GM13976 (cell line): ENCODE measurements at regions not wholly inside any gene's neighbourhood (a gene's known extent, or its start where the extent isn't known, plus 50 kb on each side); places are given as distances from the start of the nearest gene placed in this dataset.

ENCODE experiments used
- DNase-seq: peaks from one replicate; pipeline ENCODE4 v3.0.0; 2012; ENCODE audit warnings: low spot score
- CTCF ChIP-seq: IDR thresholded peaks from 2 replicates; pipeline ENCODE4 v1.5.1; 2012; ENCODE audit warnings: borderline replicate concordance, mild to moderate bottlenecking; ENCODE audit not compliant: insufficient read depth; ENCODE audit errors: extremely low read depth, missing control alignments, control extremely low read depth
- in situ Hi-C: fragments of 300-500 bp; cut with MboI; formaldehyde crosslinking; loops from one replicate; pipeline ENCODE4 v1.12.0; 2022; ENCODE audit warnings: low sequenced_read_pairs, mixed read lengths, inconsistent platforms; ENCODE audit not compliant: unreplicated experiment

DNA sequence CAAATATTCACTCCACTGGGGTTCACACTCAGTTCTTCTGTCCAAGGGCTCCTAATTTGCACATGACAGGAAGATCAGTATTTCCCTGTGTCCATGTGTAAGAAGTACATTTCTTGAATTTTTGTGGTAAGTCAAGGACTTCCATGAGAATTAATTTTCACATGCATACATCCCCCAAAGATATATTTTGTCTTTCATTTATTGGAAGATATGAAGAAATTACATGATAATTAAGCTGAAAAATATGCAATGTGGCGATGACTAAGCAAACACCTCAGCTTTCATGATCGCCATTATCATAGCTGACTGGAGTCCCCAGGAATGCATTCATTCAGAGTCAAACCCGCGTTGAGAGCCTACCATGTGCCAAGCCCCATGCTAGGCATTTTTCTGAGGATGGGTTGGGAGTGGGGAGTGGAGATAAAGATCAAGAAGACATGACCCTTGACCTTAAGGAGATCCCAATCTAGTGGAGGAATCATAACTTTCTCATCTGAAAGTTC, 104.6 kb upstream of the F3 start:
- TF ChIP-seq CTCF: no peak

DNA sequence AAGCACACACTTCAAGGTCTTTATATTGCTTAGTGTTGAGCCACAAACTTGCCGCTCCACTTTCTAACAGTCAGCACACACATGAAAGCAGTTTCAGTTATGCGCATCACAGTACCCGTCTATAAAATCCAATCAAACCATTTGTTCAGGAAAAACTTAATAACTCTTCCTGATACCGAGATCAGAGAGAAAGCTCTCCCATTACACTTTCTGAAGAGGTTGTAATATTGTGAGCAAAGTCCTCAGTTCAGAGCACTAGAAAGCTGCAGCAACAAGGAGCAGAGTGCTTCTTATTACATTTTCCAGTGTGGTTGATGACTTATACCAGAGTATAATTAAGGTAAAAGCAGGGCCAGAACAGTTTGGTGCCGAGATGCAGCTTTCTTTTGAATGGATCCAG, 102.8 kb upstream of the F3 start:
- in situ Hi-C loops: no loop called here
- TF ChIP-seq CTCF: no peak
- no peak for DNase-seq

More for the DNA sequence above, 104.6 kb upstream of the F3 start:
- no peak for DNase-seq
- in situ Hi-C loops: no loop called here

DNA sequence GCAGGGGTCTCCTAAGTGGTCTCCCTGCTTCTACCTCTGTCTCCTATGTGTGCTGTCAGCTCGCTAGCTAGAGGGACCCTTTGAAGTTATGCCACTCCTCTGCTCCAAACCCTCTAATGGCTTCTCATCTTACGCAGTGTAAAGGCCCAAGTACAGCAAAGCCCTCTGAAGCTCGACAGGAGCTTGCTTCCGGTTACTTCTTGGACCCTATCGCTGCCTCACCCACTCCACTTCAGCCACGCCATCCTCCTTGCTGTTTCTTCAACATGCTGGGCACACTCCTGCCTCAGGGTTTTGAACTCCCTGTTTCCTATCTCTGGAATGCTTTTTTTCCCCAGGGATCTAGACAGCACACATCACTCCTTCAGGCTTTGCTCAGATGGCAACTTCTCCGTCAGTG, 102.3 kb upstream of the F3 start:
- TF ChIP-seq CTCF: no peak
- in situ Hi-C loops: no loop called here

DNA sequence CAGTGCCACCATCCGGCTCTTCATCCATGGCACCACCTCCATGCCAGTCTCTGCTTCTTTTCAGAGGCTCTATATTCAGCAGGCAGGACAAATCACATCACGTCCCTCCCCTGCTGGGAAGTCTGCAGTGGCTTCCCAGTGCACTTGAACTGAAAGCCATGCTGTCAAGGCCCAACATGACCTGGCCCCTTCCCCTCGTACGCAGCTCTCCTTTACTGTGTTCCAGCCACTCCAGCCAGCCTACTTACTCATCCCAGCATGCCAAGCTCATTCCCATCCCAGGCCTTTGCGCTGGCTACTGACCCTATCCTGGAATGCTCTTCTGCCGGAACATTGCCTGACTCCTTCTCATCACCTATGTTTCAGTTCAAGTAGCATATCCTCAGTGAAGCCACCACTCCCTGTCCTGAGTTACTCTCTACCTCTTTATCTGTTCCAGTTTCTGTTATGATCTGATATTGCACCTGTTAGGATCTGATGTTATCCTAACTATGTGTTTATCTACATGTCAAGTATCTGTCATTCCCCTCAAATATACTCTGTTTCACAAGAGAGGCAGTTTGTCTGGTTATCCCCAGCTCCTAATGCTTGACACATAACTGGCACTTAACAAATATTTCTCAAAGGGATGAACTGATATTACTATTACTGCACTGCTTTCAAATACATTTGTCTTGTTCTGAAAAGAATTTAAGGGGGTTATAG, 101.2 kb upstream of the F3 start:
- TF ChIP-seq CTCF: no peak
- no peak for DNase-seq
- in situ Hi-C loops: no loop called here

More for the DNA sequence above, 102.3 kb upstream of the F3 start:
- no peak for DNase-seq

DNA sequence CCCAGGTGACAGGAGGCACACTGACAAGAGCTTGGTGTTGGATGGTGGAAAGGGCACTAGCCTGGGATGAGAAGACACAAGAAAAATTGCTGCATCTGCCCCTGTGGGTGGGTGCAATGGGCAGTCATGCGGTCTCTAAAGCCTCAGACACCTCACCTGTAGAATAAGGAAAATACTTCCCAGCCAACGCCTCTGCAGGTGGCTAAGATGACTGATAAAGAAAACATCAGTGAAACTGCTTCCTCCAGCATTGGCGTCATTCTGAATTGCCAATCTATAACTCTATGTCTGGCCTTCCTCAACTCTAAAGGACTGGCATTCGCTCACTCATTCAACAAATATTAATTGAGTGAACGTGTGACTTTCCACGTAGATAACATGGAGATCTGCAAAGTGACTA, 100.4 kb upstream of the F3 start:
- no peak for DNase-seq
- no peak for TF ChIP-seq CTCF
- in situ Hi-C loops: no loop called here

GRCh38 chr1:94640125-94640524, 98.6 kb upstream of the F3 start:
- TF ChIP-seq CTCF: no peak
- no peak for DNase-seq
- in situ Hi-C loops: no loop called here
